Fibroblast of upper back skin (primary cell): ENCODE measurements at regions not wholly inside any gene's neighbourhood (a gene's known extent, or its start where the extent isn't known, plus 50 kb on each side); places are given as distances from the start of the nearest gene placed in this dataset.
A peak's percentile ranks its signal among the peaks of the same experiment; 100 is the strongest.

Experiments used
- DNase-seq: peaks from one replicate; pipeline ENCODE4 v3.0.0-alpha.2; 2013

- no peak for DNase-seq
Measured at GRCh38 chr11:122020902-122021301, 95.1 kb downstream of the BLID start.

- no peak for DNase-seq
Measured at GRCh38 chr11:122019908-122020694, 95.9 kb downstream of the BLID start.

GRCh38 chr11:122007601-122008071 is 108.4 kb downstream of the BLID start:
- DNase-seq = peak; percentile 59

- DNase-seq = no peak
Measured at GRCh38 chr11:122004446-122004845, 111.6 kb downstream of the BLID start.

- DNase-seq = no peak
Measured at GRCh38 chr11:122002926-122003325, 113.1 kb downstream of the BLID start.

- DNase-seq = no peak
Measured at GRCh38 chr11:122002047-122002446, 114.0 kb downstream of the BLID start.

GRCh38 chr11:121999651-122000050 is 116.4 kb downstream of the BLID start:
- DNase-seq = peak; percentile 31

GRCh38 chr11:121996574-121996973 is 119.4 kb downstream of the BLID start:
- no peak for DNase-seq

- no peak for DNase-seq
Measured at GRCh38 chr11:121983901-121984300, 132.1 kb downstream of the BLID start.

- peak; percentile 37 for DNase-seq
Measured at GRCh38 chr11:121977914-121978313, 138.1 kb downstream of the BLID start.

- DNase-seq = no peak
Measured at GRCh38 chr11:121968638-121969037, 147.4 kb downstream of the BLID start.

GRCh38 chr11:121967131-121967704 is 148.8 kb downstream of the BLID start:
- DNase-seq = no peak

- DNase-seq = peak; percentile 73
Measured at GRCh38 chr11:121965330-121965729, 150.7 kb downstream of the BLID start.

- peak; percentile 56 for DNase-seq
Measured at GRCh38 chr11:121964591-121964990, 151.4 kb downstream of the BLID start.

- peak; percentile 34 for DNase-seq
Measured at GRCh38 chr11:121963846-121964245, 152.2 kb downstream of the BLID start.

GRCh38 chr11:121961321-121961801 is 154.7 kb downstream of the BLID start:
- peak; percentile 26 for DNase-seq

- peak; percentile 50 for DNase-seq
Measured at GRCh38 chr11:121958971-121959325, 157.1 kb downstream of the BLID start.

- DNase-seq = no peak
Measured at GRCh38 chr11:121958323-121958970, 157.6 kb downstream of the BLID start.

GRCh38 chr11:121953122-121953521 is 162.9 kb downstream of the BLID start:
- DNase-seq = no peak

GRCh38 chr11:121950160-121950559 is 165.9 kb downstream of the BLID start:
- no peak for DNase-seq

- DNase-seq = no peak
Measured at GRCh38 chr11:121946514-121946913, 169.5 kb downstream of the BLID start.

GRCh38 chr11:121944556-121945230 is 171.3 kb downstream of the BLID start:
- no peak for DNase-seq

- DNase-seq = peak; percentile 58
Measured at GRCh38 chr11:121938076-121938475, 177.9 kb downstream of the BLID start.
